GM19372 (cell line): ENCODE measurements at regions not wholly inside any gene's neighbourhood (a gene's known extent, or its start where the extent isn't known, plus 50 kb on each side); places are given as distances from the start of the nearest gene placed in this dataset.

Source experiments
- ATAC-seq: cut with Tn5 transposase; IDR thresholded peaks from one replicate; pipeline ENCODE4 v1.9.1; 2021; ENCODE audit warnings: mild to moderate bottlenecking, low read depth, moderate library complexity; ENCODE audit not compliant: unreplicated experiment

- ATAC-seq, result no peak
Measured at GRCh38 chr21:38878379-38879179, 72.8 kb downstream of the ETS2 start.

- no peak for ATAC-seq
Measured at GRCh38 chr21:38875694-38876492, 70.2 kb downstream of the ETS2 start.
